HepG2 (cell line): ENCODE measurements at regions not wholly inside any gene's neighbourhood (a gene's known extent, or its start where the extent isn't known, plus 50 kb on each side); places are given as distances from the start of the nearest gene placed in this dataset.

Source experiments
- ATAC-seq: fragments of 200-7000 bp; cut with Tn5 transposase; 3 replicates; pipeline ENCODE4 v1.9.1; 2020; ENCODE audit warnings: mild to moderate bottlenecking, moderate library complexity
- BruUV-seq: library from RNA; stranded (reverse); fragments of 400-500 nt; replicated peaks from 2 replicates; lab custom pipeline; 2021; lab: Mats Ljungman, UMichigan
- CTCF ChIA-PET: fragments of 300-600 bp; formaldehyde crosslinking; extraction: SDS; loops from one replicate; lab custom pipeline; 2021; ENCODE audit warnings: low total read pairs, inconsistent platforms, low intra/inter-chr PET ratio; lab: Yijun Ruan, JAX
- POLR2A ChIA-PET: fragments of 350-600 bp; sonication (Branson Sonifier 250); formaldehyde crosslinking; loops from one replicate; lab custom pipeline; 2020; ENCODE audit warnings: antibody characterized with exemption, inconsistent platforms; lab: Yijun Ruan, JAX
- DNase-seq: peaks from one replicate; pipeline ENCODE4 v3.0.0-alpha.2; 2015; ENCODE audit warnings: low spot score
- FAIRE-seq: peaks from 3 replicates; lab custom pipeline; 2011; peaks lifted over from hg19 to GRCh38; lab: Jason Lieb, UNC
- H2AFZ ChIP-seq: one replicate; pipeline ENCODE4 v1.6.1; 2011; ENCODE audit warnings: low read length, inconsistent platforms
- H3K27ac ChIP-seq: fragments of 300-600 bp; 3 replicates; pipeline ENCODE4 v1.8.0; 2011; ENCODE audit warnings: mixed run types, mild to moderate bottlenecking, mixed read lengths, low read length, inconsistent platforms; ENCODE audit not compliant: insufficient read depth; ENCODE audit errors: extremely low read length
- H3K27me3 ChIP-seq, 2 experiments: fragments of 200-600 bp in 1 of 2; 2 replicates in 1 of 2; 3 replicates in 1 of 2; pipeline versions ENCODE4 v1.6.0 to v1.8.0; 2011; ENCODE audit warnings: low read length in 2 of 2, mild to moderate bottlenecking in 2 of 2, moderate library complexity in 2 of 2, inconsistent platforms in 1 of 2; ENCODE audit not compliant: insufficient read depth in 2 of 2, control insufficient read depth in 1 of 2
- H3K36me3 ChIP-seq, 2 experiments: fragments of 200-600 bp in 1 of 2; replicated peaks in 1 of 2; 2 replicates in 1 of 2; 3 replicates in 1 of 2; pipeline versions ENCODE4 v1.5.1 to v1.8.0; 2011; ENCODE audit warnings: low read length in 2 of 2, inconsistent platforms in 1 of 2; ENCODE audit not compliant: insufficient read depth in 2 of 2, control insufficient read depth in 1 of 2
- H3K4me1 ChIP-seq: 2 replicates; pipeline ENCODE4 v1.5.1; 2012; ENCODE audit warnings: low read length, inconsistent platforms; ENCODE audit not compliant: insufficient read depth
- H3K4me2 ChIP-seq: 2 replicates; pipeline ENCODE4 v1.6.0; 2011; ENCODE audit warnings: low read depth, low read length, inconsistent platforms
- H3K4me3 ChIP-seq, 3 experiments: fragments of 200-600 bp in 1 of 3; sonication (generic), shearing (Covaris generic) in 1 of 3; replicated peaks in 1 of 3; 2 replicates each; pipeline ENCODE4 v1.5.1; 2011 to 2016; ENCODE audit warnings: low read length in 3 of 3, inconsistent platforms in 2 of 3, low read depth in 2 of 3, mild to moderate bottlenecking in 2 of 3, control low read depth in 1 of 3, mixed read lengths in 1 of 3; ENCODE audit not compliant: insufficient read depth in 1 of 3
- H3K79me2 ChIP-seq: one replicate; pipeline ENCODE4 v1.6.1; 2011; ENCODE audit warnings: low read length, inconsistent platforms; ENCODE audit not compliant: insufficient read depth
- H3K9ac ChIP-seq: 2 replicates; pipeline ENCODE4 v1.6.0; 2011; ENCODE audit warnings: mild to moderate bottlenecking, low read depth, low read length, inconsistent platforms; ENCODE audit not compliant: insufficient read depth
- H3K9me3 ChIP-seq: 2 replicates; pipeline ENCODE4 v1.5.1; 2012; ENCODE audit warnings: mild to moderate bottlenecking, low read length
- H4K20me1 ChIP-seq: 2 replicates; pipeline ENCODE4 v1.6.0; 2011; ENCODE audit warnings: inconsistent platforms, mild to moderate bottlenecking, low read length, moderate library complexity; ENCODE audit not compliant: insufficient read depth
- AKNA ChIP-seq: sonication (generic); formaldehyde crosslinking; IDR thresholded peaks from 2 replicates; pipeline ENCODE4 v1.4.0; 2020; ENCODE audit warnings: missing genetic modification reagents, borderline replicate concordance
- KDM3A ChIP-seq: IDR thresholded peaks from 2 replicates; pipeline ENCODE4 v1.6.1; 2018; ENCODE audit warnings: low read depth, missing compliant biosample characterization
- MAX ChIP-seq: IDR thresholded peaks from 2 replicates; pipeline ENCODE4 v1.6.1; 2012; ENCODE audit warnings: inconsistent platforms
- MAZ ChIP-seq, 2 experiments: sonication (generic) in 1 of 2; formaldehyde crosslinking in 1 of 2; IDR thresholded peaks; 2 replicates each; pipeline versions ENCODE4 v1.5.0 to v1.6.1; 2012 to 2020; ENCODE audit warnings: low read depth in 2 of 2, mild to moderate bottlenecking in 2 of 2, borderline replicate concordance in 1 of 2, improper control_type of control experiment in 1 of 2, low read length in 1 of 2, missing genetic modification reagents in 1 of 2, moderate library complexity in 1 of 2
- MBD4 ChIP-seq: IDR thresholded peaks from 2 replicates; pipeline ENCODE4 v1.6.1; 2012; ENCODE audit warnings: low read length, inconsistent platforms, borderline replicate concordance
- SP140L ChIP-seq: sonication (generic); formaldehyde crosslinking; IDR thresholded peaks from 2 replicates; pipeline ENCODE4 v1.4.0; 2020; ENCODE audit warnings: missing genetic modification reagents, borderline replicate concordance
- ZNF572 ChIP-seq: sonication (generic); formaldehyde crosslinking; IDR thresholded peaks from 2 replicates; pipeline ENCODE4 v1.5.1; 2020; ENCODE audit warnings: mild to moderate bottlenecking, missing genetic modification reagents
- WGBS: methylation state at CpG from one replicate; pipeline ENCODE4 v1.1.6; 2017; ENCODE audit warnings: low lambda C conversion rate; 5-methylcytosine and 5-hydroxymethylcytosine counted together
- in situ Hi-C: cut with HindIII; loops from 2 replicates; pipeline ENCODE4 v1.10.0; 2017; ENCODE audit warnings: low pct_unique_long_range_greater_than_20kb; ENCODE audit not compliant: extremely low pct_ligation_motif_present
- intact Hi-C: fragments of 100-400 bp; cut with micrococcal nuclease; formaldehyde crosslinking; loops from one replicate; pipeline ENCODE4 v1.10.0; 2022; ENCODE audit not compliant: unreplicated experiment
- TF ChIP-seq, protein P1 (sequence below): sonication (generic); formaldehyde crosslinking; conservative IDR thresholded peaks from 2 replicates; pipeline ENCODE4 v1.8.0; 2022; ENCODE audit warnings: low read depth, missing genetic modification reagents
- TF ChIP-seq, protein P2 (sequence below): sonication (generic); formaldehyde crosslinking; IDR thresholded peaks from 2 replicates; pipeline ENCODE4 v1.4.0; 2020; ENCODE audit warnings: missing genetic modification reagents
- TF ChIP-seq, protein P3 (sequence below): sonication (generic); formaldehyde crosslinking; IDR thresholded peaks from 2 replicates; pipeline ENCODE4 v1.9.0; 2021; ENCODE audit warnings: missing genetic modification reagents, borderline replicate concordance

DNA sequence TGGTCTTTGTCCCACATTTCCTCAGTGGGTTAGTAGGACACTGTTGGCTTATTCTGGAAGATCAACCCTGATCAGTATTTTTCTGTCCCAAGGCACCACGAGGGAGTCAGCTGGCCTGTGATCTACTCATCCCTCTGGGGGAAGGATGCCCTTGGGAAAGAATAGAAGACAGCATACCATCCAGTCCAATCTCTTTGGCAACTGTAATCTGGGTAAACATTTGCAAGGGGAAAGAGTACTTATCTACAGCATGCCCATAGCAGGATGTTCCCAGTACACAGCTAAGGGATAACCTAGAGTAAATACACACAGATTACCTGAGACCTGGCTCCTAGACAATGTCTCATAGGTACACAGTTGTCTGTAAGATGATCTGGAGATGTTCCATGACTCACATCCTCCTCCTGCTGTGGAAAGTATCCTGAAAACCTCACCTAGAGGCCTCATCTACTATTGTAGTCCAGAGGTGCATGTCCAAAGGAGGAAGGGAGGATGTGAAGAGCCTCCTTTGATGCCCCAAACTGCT, 134.3 kb upstream of the VWC2 start:
- no peak overlapping the region for H3K4me2 ChIP-seq
- in situ Hi-C loops = no loop called here
- H3K9ac ChIP-seq = no peak overlapping the region
- H3K27me3 ChIP-seq = no peaks in the 10 kb centered on the region
- no peak for DNase-seq
- 0% methylated on average over 1 of the region's 1 CpG for WGBS
- CTCF ChIA-PET = no interaction called here
- intact Hi-C loops = no loop called here
- H2AFZ ChIP-seq = no peak overlapping the region
- POLR2A ChIA-PET = no interaction called here
- no peak for FAIRE-seq
- no peak for ATAC-seq
- H3K79me2 ChIP-seq = no peaks in the 10 kb centered on the region
- no peak overlapping the region for H3K27ac ChIP-seq
- H3K36me3 ChIP-seq = no peaks in the 10 kb centered on the region
- no peaks in the 10 kb centered on the region; the same call in 1 of the 2 replicates for H3K9me3 ChIP-seq
- no peaks in the 10 kb centered on the region for H4K20me1 ChIP-seq
- H3K4me1 ChIP-seq = no peaks in the 10 kb centered on the region
- H3K4me3 ChIP-seq = no peak overlapping the region
- BruUV-seq = no TSS peak
- TF ChIP-seq, protein P1, sequence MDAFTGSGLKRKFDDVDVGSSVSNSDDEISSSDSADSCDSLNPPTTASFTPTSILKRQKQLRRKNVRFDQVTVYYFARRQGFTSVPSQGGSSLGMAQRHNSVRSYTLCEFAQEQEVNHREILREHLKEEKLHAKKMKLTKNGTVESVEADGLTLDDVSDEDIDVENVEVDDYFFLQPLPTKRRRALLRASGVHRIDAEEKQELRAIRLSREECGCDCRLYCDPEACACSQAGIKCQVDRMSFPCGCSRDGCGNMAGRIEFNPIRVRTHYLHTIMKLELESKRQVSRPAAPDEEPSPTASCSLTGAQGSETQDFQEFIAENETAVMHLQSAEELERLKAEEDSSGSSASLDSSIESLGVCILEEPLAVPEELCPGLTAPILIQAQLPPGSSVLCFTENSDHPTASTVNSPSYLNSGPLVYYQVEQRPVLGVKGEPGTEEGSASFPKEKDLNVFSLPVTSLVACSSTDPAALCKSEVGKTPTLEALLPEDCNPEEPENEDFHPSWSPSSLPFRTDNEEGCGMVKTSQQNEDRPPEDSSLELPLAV (CRISPR knock-in tag) = no peak
- TF ChIP-seq ZNF572 (CRISPR knock-in tag) (no peak), MAX (no peak), AKNA (CRISPR knock-in tag) (no peak), MAZ (IDR thresholded peaks at IDR 0.05; ENCODE audit: borderline replicate concordance, low read depth, low read length) (no peak), MAZ (CRISPR knock-in tag; IDR thresholded peaks at IDR 0.05; ENCODE audit: low read depth) (no peak), SP140L (no peak), KDM3A (CRISPR knock-in tag) (no peak), MBD4 (no peak)
- TF ChIP-seq, protein P2, sequence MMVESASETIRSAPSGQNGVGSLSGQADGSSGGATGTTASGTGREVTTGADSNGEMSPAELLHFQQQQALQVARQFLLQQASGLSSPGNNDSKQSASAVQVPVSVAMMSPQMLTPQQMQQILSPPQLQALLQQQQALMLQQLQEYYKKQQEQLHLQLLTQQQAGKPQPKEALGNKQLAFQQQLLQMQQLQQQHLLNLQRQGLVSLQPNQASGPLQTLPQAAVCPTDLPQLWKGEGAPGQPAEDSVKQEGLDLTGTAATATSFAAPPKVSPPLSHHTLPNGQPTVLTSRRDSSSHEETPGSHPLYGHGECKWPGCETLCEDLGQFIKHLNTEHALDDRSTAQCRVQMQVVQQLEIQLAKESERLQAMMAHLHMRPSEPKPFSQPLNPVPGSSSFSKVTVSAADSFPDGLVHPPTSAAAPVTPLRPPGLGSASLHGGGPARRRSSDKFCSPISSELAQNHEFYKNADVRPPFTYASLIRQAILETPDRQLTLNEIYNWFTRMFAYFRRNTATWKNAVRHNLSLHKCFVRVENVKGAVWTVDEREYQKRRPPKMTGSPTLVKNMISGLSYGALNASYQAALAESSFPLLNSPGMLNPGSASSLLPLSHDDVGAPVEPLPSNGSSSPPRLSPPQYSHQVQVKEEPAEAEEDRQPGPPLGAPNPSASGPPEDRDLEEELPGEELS (CRISPR knock-in tag) = no peak
- TF ChIP-seq, protein P3, sequence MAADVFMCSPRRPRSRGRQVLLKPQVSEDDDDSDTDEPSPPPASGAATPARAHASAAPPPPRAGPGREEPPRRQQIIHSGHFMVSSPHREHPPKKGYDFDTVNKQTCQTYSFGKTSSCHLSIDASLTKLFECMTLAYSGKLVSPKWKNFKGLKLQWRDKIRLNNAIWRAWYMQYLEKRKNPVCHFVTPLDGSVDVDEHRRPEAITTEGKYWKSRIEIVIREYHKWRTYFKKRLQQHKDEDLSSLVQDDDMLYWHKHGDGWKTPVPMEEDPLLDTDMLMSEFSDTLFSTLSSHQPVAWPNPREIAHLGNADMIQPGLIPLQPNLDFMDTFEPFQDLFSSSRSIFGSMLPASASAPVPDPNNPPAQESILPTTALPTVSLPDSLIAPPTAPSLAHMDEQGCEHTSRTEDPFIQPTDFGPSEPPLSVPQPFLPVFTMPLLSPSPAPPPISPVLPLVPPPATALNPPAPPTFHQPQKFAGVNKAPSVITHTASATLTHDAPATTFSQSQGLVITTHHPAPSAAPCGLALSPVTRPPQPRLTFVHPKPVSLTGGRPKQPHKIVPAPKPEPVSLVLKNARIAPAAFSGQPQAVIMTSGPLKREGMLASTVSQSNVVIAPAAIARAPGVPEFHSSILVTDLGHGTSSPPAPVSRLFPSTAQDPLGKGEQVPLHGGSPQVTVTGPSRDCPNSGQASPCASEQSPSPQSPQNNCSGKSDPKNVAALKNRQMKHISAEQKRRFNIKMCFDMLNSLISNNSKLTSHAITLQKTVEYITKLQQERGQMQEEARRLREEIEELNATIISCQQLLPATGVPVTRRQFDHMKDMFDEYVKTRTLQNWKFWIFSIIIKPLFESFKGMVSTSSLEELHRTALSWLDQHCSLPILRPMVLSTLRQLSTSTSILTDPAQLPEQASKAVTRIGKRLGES = no peak
